ENCODE measurements at regions not wholly inside any gene's neighbourhood (a gene's known extent, or its start where the extent isn't known, plus 50 kb on each side); places are given as distances from the start of the nearest gene placed in this dataset.

DNA sequence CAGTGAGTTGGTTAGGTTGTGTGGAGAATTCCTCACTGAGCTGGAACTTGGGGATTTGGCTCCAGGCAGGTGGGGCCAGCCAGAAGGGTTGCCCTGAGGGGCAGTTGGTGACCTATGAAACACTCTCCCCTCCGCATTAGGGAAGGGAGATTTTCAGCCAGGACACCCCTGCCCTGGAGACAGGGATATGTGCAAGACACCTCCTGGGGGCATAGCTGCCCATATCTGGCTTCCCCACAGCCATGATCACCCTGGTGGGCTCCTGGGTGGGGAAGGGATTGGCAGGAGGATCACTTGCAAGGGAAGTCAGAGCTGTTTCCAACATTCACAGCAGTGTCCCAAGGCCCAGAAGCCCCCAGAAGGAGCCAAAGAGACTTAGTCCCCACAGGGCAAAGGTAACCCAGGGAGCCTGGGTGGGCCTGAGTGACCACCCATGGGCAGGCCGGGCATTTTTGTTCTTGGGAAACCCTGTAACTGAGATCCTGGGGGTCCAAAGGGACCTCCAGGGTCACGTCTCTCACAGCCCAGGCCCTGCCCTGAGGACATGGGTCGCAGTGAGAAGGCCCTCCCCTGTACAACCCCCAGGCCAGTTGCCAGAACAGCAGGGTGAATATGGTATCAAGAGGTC is 145.8 kb downstream of the MRPL14 start:
- no peak for TF ChIP-seq CTCF (IDR thresholded peaks at IDR 0.05; ENCODE audit: borderline replicate concordance, extremely low read depth, low read length, poor library complexity, severe bottlenecking)
- TF ChIP-seq EZH2 (IDR thresholded peaks at IDR 0.05; ENCODE audit: borderline replicate concordance, low read depth, low read length, severe bottlenecking) = no peak

All from DND-41 (cell line).